Endometrium (tissue), 2 donors: ENCODE measurements at regions not wholly inside any gene's neighbourhood (a gene's known extent, or its start where the extent isn't known, plus 50 kb on each side); places are given as distances from the start of the nearest gene placed in this dataset.

Experiments
- FAIRE-seq: peaks from 2 replicates; lab custom pipeline; 2012; peaks lifted over from hg19 to GRCh38; lab: Jason Lieb, UNC
- donor health status: control.
- donor health status: control.

DNA sequence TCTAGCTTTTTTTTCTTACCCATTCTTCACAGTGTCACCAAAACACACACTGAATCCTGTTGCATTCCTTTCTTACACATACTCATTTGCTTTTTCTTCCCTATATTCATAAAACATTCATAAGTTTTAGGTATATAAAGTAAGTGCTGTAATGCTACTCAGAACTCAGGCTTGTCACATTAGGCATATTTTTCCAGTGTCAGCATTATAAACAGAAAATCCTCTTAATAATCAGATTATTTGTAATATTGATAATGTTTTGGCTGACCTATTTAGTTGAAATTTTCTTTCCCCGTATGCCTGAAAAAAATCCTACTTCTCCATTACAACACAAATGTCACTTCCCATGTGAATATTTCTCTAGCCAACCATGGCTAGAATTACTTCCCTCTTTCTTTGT lies 743.0 kb upstream of the NUDT12 start:
- no peak for FAIRE-seq

GRCh38 chr5:104299998-104300706 lies 737.6 kb upstream of the NUDT12 start:
- FAIRE-seq, result no peak

- FAIRE-seq, result no peak
These were observed 735.9 kb upstream of the NUDT12 start for GRCh38 chr5:104298518-104298917.

DNA sequence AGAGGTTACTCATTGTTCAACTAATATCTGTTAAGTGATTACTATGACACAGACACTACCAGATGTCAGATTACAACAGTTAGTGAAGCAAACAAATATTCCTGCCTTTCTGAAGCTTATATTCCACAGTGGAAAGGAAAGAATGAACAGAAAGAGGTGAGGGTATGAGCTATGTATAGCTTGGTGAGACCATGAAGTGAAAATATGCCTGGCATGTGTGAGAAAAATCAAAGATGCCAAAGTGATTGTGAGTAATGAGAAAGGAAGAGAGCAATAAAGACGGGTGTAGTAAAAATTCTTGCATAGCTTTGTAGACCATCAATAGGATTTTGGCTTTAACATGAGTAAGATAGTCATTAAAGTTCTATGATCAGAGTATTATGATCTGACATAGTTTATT lies 734.5 kb upstream of the NUDT12 start:
- no peak for FAIRE-seq

GRCh38 chr5:104295991-104296390 lies 733.4 kb upstream of the NUDT12 start:
- peak; percentile 18 for FAIRE-seq

DNA sequence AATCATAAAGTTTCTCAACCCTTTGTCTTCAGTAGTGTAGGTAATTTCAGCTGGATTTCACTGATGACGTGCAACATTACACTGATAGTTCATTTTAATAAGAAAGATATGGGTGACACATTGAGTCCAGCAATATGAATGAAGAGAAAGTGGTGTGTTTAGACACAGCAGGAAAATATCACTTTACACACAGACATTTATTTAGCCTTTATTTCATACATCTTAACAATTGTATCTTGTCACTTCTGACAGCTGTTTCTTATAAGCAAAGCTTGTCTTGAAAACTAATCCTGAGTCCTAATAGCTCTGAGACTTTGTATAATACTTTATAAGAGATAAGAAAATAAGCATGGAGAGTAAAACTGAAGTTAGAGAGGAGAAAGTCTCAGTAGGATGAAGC lies 720.5 kb upstream of the NUDT12 start:
- FAIRE-seq, result no peak

- peak; percentile 15 for FAIRE-seq
These were observed 711.1 kb upstream of the NUDT12 start for GRCh38 chr5:104273725-104274124.

DNA sequence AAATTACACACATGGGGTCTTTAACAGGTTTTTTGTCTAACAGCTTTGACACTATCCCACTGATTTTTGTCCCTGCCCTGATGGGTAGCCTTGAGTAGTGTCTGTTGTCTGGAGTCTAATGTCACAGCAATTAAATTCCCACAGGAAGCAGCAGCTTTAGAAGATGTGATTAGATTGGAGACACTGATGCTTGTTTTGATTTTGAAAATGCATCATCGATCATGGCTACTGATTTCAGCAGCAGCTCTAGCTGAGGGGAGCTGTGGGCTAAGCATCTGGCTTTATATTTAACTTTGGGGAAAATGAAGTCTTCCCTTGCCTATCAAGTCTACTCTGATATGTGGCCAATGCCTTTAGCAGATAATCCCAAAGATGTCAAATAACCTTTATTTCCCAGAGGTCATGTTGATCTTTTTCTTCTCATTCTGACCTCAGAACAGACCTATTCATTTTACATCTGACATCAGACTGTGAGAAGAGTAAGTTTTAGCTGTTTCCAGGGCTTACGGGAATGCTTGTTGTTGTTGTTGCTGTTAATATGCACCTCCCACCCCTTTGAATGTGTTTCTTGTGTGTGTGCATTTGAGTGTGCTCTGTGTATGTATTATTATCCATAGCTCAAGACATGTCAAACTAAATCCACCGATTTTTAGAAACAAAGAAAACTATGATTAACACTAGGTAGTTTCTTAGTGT lies 704.9 kb upstream of the NUDT12 start:
- no peak for FAIRE-seq

DNA sequence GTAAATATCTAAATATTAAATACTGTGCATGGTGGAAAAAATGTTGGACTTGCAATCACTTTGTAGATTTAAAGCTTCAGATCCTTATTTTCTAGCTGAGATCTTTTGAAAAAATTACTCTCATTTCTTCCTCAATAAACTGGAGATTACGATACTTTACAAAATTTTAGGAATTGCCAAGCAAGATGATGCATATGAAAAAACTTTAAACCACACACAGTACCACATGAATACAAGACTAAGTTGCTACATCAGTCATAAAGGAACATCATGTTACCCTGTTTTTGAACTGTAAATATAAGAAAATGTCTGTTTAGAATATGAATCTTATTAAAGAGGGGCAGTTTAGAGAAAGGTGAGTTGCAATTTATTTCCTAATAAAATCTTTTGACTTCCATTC lies 703.6 kb upstream of the NUDT12 start:
- FAIRE-seq, result peak; percentile 85

- no peak for FAIRE-seq
These were observed 703.0 kb upstream of the NUDT12 start for GRCh38 chr5:104265531-104266140.

GRCh38 chr5:104247260-104247659 lies 684.7 kb upstream of the NUDT12 start:
- FAIRE-seq, result no peak

DNA sequence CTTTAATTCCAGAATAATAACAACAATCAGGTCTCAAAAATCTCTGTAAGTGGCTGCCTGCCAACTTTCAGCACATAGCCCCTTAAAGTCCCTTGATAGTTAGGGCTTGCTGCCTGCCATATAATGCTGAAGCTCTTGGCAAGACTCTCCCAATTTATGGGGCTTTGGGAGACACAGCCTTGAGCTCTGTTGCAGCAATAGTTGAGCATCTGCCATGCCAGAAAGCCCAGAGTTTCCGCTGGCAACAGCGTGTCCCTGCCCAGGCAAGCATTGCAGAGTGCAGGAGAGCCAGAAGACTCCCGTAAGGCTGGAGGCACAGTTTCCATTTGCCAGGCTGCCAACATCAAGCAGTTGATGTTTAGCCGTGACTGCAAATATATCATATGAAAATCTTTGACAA lies 678.5 kb upstream of the NUDT12 start:
- FAIRE-seq, result no peak

GRCh38 chr5:104237586-104237985 lies 675.0 kb upstream of the NUDT12 start:
- FAIRE-seq, result no peak

DNA sequence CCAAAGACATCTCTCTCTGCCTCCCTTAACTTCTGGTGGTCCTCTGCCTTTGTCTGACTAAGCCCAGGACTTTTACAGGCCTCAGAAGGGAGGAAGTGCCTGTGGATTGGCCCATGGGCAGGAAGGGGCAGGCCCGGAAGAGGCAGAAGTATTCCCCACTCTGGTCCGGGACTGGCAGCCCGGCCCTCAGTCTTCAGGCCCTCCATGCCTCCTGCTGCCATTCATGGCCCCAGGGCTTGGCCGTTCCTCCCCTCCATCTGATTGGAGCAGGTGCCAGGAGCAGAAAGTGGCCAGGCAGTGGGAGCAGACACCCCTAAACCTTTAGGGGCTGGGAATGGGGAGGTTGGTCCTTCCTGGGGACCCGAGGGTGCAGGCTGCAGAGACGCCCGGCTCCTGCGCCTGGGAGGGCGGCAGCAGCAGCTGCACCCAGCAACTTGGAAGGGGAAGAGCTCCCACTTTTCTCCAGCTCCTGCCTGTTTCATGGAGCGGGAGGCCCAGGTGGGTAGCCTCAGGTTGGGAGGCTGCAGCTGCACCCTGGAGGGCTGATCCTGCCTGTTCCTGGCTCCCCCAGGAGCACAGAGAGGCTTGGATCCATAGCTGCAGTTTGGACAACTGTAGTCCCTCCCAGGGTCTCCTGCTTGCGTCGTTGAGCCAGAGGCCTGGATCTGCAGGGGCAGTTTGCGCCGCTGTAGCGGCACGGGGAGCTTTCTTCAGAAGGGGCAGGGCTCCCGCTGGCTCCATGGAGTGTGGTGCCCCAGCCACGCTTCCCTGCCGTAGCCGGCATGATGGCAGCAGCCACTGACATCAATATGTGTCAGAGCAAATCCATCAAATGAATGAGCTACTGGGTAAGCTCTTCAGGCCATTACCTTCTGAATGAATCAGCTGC lies 661.5 kb upstream of the NUDT12 start:
- no peak for FAIRE-seq

DNA sequence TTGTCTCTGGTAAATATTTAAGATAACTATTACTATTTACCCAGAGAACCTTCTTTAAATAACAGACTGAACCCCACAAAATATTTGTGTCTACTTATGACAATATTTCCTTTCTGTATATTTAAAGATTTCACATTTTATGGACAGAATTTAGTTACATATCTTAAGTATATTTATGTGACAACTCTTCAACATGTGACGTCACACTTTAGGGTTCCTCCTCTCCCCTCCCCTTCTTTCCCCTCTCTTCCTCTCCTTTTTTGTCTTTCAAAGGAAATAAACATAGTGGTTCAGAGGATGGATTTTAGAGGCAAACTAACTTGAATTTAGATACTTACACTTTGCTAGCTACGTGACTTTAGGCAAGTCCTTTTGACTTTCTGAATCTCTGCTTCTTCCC lies 655.6 kb upstream of the NUDT12 start:
- no peak for FAIRE-seq

- no peak for FAIRE-seq
These were observed 650.6 kb upstream of the NUDT12 start for GRCh38 chr5:104213216-104213615.

DNA sequence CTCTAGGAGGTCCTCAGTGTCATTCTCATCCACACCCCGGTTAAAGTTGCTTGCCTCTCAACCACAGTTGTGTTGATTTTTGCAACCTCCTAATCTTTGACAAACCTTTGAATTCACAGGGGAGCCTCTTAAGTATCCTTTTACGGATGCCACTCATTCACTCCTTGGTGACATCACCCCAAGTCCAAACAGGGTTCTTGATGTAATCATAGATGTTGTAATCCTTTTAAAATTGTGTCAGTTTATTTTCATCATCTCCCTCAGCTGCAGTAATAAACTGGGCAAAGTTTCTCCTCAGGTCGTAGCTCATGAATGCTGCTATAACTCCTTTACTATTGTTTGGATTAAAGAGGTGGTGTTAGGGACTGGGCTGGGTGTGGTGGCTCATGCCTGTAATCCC lies 637.2 kb upstream of the NUDT12 start:
- no peak for FAIRE-seq

DNA sequence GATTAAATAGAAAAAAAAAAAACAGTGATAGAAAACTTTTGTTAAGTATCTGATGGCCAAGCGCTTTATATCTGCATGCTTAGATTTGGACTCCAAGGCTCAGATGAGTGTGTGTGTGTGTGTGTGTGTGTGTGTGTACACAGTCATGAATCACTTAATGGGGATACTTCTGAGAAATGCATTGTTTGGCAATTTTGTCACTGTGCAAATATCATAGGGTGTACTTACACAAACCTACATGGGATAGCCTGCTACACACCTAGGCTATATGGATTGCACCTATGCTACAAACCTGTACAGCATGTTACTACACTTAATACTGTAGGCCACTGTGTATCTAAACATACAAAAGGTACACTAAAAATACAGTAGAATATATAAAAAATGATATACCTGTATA lies 635.6 kb upstream of the NUDT12 start:
- FAIRE-seq, result no peak

DNA sequence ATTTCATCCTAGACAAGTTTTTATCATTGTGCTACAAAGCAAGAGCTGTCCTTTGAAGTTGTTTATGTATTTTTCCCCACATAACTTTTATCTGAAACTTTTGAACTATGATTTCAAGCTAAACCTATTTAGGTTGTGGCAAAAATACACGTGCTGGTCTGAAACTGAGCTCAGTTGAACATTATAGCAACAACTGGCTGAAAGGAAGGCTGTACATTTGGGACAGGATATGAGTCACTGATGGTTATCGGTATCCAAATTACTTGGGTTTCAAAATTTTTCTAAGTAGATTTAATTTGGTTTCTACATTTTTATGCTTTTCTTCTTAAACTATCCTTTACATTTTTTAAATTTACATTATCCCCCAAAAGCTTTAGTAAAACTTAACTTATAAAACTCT lies 627.3 kb upstream of the NUDT12 start:
- FAIRE-seq, result no peak

- FAIRE-seq, result no peak
These were observed 626.4 kb upstream of the NUDT12 start for GRCh38 chr5:104189031-104189430.

DNA sequence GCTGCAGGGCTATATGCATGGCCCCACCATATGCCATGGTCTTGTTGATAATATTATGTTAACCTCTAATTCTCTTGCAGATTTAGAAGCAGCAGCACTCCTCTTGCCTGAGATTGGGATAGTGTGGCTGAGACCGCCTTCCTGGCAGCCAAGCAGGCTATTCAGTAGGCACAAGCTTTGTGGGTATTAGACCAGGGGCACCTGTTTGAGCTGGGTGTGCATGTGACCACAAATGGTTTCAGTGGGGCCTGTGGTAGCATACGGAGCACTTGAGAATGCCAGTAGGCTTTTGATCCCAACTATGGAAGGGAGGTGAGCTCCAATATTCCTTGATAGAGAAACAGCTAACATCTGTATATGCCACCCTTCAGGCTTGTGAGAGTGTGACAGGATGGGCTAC lies 625.1 kb upstream of the NUDT12 start:
- no peak for FAIRE-seq

DNA sequence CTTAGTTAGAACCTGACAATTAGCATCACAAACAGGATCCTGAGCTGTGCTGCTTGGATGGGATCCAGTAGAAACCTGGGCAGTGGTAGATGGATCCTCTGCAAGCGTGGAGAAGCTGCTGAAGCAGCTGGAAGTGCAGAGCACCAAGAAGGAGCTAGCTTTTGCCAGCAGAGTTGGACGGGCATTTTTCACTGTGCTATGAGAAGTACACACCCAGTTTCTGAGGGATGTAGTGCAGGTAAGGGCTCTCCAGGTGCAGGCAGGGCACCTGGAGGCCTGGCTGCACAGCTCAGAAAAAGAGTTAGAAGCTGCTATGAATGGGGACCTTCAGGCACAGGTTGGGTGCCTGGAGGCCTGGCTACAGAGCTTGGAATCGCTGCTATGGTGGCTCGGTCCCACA lies 623.9 kb upstream of the NUDT12 start:
- FAIRE-seq, result no peak

GRCh38 chr5:104186100-104186499 lies 623.5 kb upstream of the NUDT12 start:
- no peak for FAIRE-seq
